D721Med (cell line): ENCODE measurements at regions not wholly inside any gene's neighbourhood (a gene's known extent, or its start where the extent isn't known, plus 50 kb on each side); places are given as distances from the start of the nearest gene placed in this dataset.

ENCODE experiments used
- DNase-seq: peaks from one replicate; pipeline ENCODE4 v3.0.0; 2011; ENCODE audit warnings: low spot score; ENCODE audit not compliant: insufficient read length
- FAIRE-seq: peaks from 2 replicates; lab custom pipeline; 2011; peaks lifted over from hg19 to GRCh38; lab: Jason Lieb, UNC
- CTCF ChIP-seq: IDR thresholded peaks from 2 replicates; pipeline ENCODE4 v1.5.1; 2012; ENCODE audit warnings: mild to moderate bottlenecking, control low read depth; ENCODE audit not compliant: insufficient read depth; ENCODE audit errors: missing control alignments

GRCh38 chr15:95869920-95870319, 460.6 kb upstream of the NR2F2 start:
- FAIRE-seq = no peak
- DNase-seq = no peak
- no peak for TF ChIP-seq CTCF

GRCh38 chr15:95872366-95872771, 458.1 kb upstream of the NR2F2 start:
- TF ChIP-seq CTCF = no peak
- DNase-seq (no peak), FAIRE-seq (no peak)

DNA sequence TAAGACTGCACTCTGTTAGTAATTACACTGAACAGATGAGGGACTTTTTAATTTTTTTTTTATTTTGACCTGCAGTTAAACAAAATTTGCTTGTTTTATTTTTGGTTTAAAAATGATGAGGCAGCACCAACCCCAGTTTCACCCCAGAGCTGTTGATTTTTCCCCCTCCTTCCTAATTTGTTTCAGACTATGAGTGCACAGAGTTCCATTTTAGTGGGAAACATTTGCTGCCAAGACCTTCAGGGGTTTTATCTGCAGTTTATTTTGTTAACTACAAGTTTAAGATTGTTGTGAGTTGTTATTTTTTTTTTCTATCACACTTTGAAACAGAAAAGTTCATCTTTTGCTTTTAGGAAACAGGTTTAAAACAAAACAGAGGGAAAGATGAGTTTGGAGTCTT, 455.9 kb upstream of the NR2F2 start:
- TF ChIP-seq CTCF = no peak
- no peak for FAIRE-seq

GRCh38 chr15:95875121-95875643, 455.3 kb upstream of the NR2F2 start:
- no peak for TF ChIP-seq CTCF
- FAIRE-seq (no peak), DNase-seq (no peak)

More for the DNA sequence above, 455.9 kb upstream of the NR2F2 start:
- no peak for DNase-seq

- FAIRE-seq = no peak
Measured at GRCh38 chr15:95880031-95880570, 450.4 kb upstream of the NR2F2 start.

DNA sequence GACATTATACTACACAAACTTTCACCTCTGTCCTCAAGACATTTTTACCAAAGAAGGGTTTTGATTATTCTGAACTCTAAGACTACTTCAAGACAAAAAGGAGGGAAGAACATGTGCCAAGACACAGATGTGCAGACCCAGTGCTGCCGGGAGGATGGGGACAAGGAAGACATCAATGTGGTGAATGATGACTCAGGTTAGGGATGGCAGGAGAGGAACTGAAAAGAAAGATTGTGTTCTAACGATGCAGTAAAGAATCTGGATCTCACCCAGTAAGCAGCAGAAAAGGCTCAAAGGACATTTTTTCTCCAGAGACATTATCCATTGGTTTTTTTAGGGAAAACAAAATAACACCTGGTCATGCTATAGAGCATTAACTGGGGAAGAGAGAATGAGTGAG, 449.9 kb upstream of the NR2F2 start:
- no peak for TF ChIP-seq CTCF
- FAIRE-seq (no peak), DNase-seq (no peak)

More at GRCh38 chr15:95880031-95880570, 450.4 kb upstream of the NR2F2 start:
- DNase-seq = no peak
- TF ChIP-seq CTCF = no peak

DNA sequence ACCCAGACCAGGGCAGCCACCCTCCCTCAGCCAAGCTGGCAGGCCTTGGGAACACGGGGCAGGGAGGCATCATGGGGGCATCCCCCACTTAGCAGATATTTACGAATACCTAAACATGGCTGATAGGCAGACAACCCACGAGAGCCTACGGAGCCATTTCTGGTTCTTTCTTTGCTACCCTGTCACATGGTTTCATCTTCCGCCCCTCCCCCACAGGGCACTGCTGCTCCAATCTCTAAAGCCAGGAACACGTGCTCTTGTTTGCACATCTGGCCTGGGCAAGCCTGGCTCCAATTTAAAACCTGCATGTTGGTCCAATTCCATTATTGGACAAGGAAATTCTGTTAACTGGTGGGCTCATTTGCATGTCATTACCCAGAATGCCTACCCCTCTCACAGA, 447.4 kb upstream of the NR2F2 start:
- TF ChIP-seq CTCF = no peak
- FAIRE-seq (no peak), DNase-seq (no peak)
